GM18951 (cell line): ENCODE measurements at regions not wholly inside any gene's neighbourhood (a gene's known extent, or its start where the extent isn't known, plus 50 kb on each side); places are given as distances from the start of the nearest gene placed in this dataset.

ENCODE experiments used
- POLR2A ChIP-seq: IDR thresholded peaks from 4 replicates; pipeline ENCODE4 v1.6.1; 2011; ENCODE audit warnings: mild to moderate bottlenecking; ENCODE audit not compliant: insufficient read length, insufficient read depth; ENCODE audit errors: extremely low read depth
- in situ Hi-C: fragments of 300-500 bp; cut with MboI; formaldehyde crosslinking; loops from one replicate; pipeline ENCODE4 v1.12.0; 2022; ENCODE audit warnings: low sequenced_read_pairs, mixed read lengths, inconsistent platforms; ENCODE audit not compliant: unreplicated experiment

- in situ Hi-C loops: no loop called here
- peak; percentile 70 for TF ChIP-seq POLR2A
These were observed 84.0 kb upstream of the PELI1 start for GRCh38 chr2:64228126-64228678.

DNA sequence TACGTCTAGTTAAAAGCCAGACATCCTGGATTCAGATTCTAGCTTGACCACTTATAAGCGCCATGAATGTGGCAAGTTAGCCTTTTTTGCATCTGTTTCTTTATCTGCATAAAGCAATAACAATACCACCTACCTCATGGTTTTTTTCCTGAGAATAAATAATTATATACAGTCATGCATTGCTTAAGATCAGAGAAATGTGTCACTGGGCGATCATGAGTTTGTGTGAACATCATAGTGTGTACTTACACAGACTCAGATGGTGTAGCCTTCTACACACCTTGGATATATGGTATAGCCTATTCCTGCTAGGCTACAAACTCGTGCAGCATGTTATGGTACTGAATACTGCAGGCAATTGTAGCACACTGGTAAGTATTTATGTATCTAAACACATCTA lies 84.7 kb upstream of the PELI1 start:
- in situ Hi-C loops: no loop called here
- no peak for TF ChIP-seq POLR2A

- in situ Hi-C loops: no loop called here
- TF ChIP-seq POLR2A: no peak
These were observed 86.3 kb upstream of the PELI1 start for GRCh38 chr2:64230540-64230939.

GRCh38 chr2:64232266-64232665 lies 88.0 kb upstream of the PELI1 start:
- no peak for TF ChIP-seq POLR2A
- in situ Hi-C loops: no loop called here

DNA sequence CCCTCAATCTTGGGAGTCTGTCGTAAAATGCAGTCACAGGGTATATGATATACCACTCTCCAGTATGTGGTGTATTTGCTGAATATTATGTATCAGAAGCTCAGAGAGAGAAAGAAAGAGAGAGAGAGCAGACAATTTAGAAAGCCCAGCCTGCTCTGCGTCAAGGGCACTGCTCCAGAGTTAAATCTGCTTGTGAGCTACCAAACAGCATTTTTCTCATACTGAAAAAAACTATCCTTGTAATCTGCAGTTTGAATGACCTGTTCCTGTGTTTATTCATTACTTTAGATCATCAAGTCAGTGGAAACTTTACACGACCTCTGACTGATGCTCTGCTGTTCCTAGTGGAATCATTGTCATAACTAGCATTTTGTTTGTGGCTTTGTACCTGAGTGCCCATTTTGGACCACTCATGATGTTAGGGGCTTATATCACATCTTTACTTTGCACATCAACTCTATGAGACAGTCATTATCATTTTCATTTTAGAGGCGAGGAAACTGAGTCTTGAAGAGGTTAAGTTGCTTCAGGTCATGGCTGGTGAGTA lies 89.2 kb upstream of the PELI1 start:
- no peak for TF ChIP-seq POLR2A
- in situ Hi-C loops: no loop called here

GRCh38 chr2:64234150-64234549 lies 89.9 kb upstream of the PELI1 start:
- in situ Hi-C loops: no loop called here
- no peak for TF ChIP-seq POLR2A

DNA sequence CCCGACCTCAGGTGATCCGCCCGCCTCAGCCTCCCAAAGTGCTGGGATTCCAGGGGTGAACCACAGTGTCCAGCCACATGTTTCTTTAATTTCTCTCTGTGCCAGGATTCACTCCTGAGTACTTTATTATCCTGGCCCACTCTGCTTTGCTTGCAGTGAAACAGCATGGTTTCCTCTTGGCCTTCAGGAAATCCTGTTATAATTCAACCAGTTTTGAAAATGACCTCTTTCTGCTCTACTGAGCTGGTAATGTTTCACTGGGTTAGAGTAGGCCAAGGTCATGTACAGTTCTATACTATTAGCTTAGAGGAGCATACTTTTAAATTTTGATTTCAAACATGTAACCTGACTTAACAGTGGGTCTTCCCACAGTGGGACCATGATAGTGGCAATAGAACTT lies 90.6 kb upstream of the PELI1 start:
- TF ChIP-seq POLR2A: no peak
- in situ Hi-C loops: no loop called here

- TF ChIP-seq POLR2A: no peak
- in situ Hi-C loops: no loop called here
These were observed 93.0 kb upstream of the PELI1 start for GRCh38 chr2:64237266-64237665.

DNA sequence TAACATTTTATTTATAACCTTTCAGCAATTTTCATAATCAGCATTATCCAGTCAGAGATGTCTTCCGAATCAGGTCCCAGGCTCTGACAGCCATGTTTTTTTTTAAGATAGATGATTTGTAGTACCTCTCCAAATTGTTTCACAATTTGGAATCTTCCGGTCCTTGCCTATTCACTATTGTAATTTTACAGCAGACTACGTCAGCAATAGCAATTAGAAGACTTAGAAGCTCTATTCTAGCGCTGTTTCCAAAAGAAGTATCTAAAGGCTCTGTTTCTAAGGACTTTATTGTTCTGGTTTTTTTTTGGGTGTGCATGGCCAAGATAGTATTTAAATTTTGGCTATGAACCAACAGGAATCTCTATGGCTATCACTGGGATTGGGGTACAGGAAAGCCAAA lies 94.6 kb upstream of the PELI1 start:
- in situ Hi-C loops: no loop called here

DNA sequence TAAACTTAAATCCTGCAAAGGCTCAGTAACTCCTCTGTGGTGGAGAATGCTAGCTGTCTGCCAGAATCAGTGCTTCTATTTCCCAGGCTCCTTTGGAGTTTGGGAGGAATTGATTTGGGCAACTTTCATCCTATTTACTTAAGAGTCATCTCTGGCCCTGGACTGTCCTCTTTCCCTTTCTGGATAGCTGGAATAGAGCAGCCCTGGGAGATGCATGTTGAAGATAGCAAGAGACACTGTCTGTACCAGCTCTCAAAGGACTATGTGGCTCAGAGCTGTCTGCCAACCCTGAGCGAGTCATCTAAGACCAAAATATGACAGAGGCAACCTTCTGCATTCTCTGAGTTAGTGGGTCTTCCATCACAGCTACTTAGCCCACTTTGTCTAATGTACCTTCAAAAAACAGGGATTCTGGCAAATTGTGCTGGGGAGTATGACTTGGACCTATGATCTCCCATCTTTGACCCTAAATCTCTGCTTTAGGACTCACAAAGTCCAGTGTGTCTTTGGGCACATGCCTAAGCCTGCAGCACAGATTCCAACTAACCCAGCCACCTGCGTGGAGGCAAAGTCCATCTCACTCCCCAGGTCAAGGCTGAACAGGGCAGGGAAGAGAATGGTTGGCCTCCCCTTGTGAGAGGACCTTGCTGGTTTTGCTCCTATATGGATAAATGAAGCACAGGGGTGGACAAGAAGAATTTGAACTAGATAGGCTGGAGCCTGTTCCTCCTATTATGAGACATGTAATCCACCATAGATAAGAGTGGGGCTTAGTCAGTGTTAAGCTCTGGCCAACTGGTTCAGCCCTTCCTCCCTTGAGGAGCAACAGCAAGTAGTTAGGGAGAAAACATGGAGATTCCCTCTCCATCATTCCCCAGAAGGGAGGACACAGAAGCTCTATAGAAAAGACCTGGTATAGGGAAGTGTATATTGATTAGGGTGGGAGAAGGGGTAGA lies 99.1 kb upstream of the PELI1 start:
- TF ChIP-seq POLR2A: no peak
- in situ Hi-C loops: no loop called here

More for the DNA sequence above, 94.6 kb upstream of the PELI1 start:
- no peak for TF ChIP-seq POLR2A

DNA sequence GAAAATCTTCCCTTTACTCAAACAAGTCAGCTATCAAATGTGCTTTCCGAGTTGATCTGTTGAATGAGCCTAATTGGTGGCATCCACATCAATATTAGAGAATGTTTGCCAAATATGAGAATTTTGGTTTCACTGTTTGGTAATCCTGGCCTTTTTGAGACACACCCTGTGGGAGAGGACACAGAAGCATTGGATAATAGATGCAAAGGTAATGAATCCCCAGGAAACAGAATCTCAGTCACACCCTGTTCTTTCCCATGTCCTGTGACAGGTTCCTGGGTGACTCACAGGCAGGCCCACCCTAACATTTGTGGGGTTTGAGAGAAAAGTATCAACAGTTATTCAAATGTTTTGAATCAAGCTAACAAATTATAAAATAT lies 99.8 kb upstream of the PELI1 start:
- no peak for TF ChIP-seq POLR2A
- in situ Hi-C loops: no loop called here

DNA sequence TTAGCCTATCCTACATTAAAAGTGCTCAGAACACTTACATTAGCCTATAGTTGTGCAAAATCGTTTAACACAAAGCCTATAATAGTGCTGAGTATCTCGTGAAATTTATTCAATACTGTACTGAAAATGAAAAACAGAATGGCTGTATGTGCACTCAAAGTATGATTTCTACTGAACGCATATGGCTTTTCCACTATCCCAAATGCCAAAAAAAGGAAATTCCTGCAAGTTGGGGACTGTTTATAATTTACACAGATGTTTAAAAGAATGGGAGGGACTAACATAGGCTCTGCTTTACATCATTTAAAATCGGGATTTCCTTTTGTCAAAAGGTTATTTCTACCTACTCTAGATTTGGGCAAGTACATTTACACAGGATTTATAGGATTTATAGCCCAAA lies 101.4 kb upstream of the PELI1 start:
- in situ Hi-C loops: no loop called here

DNA sequence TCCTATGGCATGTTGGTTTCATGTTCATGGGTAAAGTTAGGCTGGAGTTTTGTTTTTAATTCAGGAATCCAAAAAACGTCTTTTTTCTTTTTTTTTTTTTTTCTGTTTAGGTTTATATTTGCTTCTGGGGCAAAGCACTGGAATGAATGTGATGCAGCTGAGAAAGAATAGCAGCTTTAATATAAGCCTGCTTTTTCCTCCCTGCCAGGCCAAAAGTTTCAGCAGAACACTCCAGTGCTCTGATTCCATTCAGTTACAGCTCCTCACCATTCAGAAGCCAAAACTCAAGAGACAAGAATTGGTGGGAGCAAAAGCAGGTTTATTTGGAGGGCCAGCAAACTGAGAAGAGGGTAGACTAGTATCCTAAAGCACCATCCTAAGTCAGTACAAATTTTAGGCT lies 102.7 kb upstream of the PELI1 start:
- in situ Hi-C loops: no loop called here
- TF ChIP-seq POLR2A: no peak

More for the DNA sequence above, 101.4 kb upstream of the PELI1 start:
- no peak for TF ChIP-seq POLR2A

- in situ Hi-C loops: no loop called here
These were observed 105.2 kb upstream of the PELI1 start for GRCh38 chr2:64249426-64249825.

More at GRCh38 chr2:64249426-64249825, 105.2 kb upstream of the PELI1 start:
- TF ChIP-seq POLR2A: no peak
